H1 (cell line): ENCODE measurements at regions not wholly inside any gene's neighbourhood (a gene's known extent, or its start where the extent isn't known, plus 50 kb on each side); places are given as distances from the start of the nearest gene placed in this dataset.

Experiments
- CTCF ChIA-PET: fragments of 300-600 bp; sonication (Branson Sonifier 250); formaldehyde crosslinking; loops from one replicate; lab custom pipeline; 2021; ENCODE audit not compliant: partially characterized antibody; lab: Charles Lee
- POLR2A ChIA-PET: fragments of 300-600 bp; sonication (Branson Sonifier 250); formaldehyde crosslinking; loops from one replicate; lab custom pipeline; 2021; ENCODE audit warnings: inconsistent platforms; ENCODE audit not compliant: partially characterized antibody; lab: Charles Lee
- DNase-seq, 2 experiments: peaks; one replicate each; pipeline versions ENCODE4 v3.0.0 to v3.0.0-alpha.2; 2010 to 2022; ENCODE audit warnings: low spot score in 2 of 2, low read depth in 1 of 2, mixed read lengths in 1 of 2
- FAIRE-seq: peaks from 2 replicates; lab custom pipeline; 2011; peaks lifted over from hg19 to GRCh38; lab: Jason Lieb, UNC
- H2AFZ ChIP-seq: 2 replicates; pipeline ENCODE4 v1.8.1; 2012; ENCODE audit warnings: low read length, inconsistent platforms
- H2AK5ac ChIP-seq: 2 replicates; pipeline ENCODE4 v1.6.1; 2013; ENCODE audit warnings: low read depth, low read length
- H2BK120ac ChIP-seq: replicated peaks from 2 replicates; pipeline ENCODE3; 2013; ENCODE audit warnings: low read depth, low read length, inconsistent platforms
- H2BK12ac ChIP-seq: 2 replicates; pipeline ENCODE4 v1.6.1; 2013; ENCODE audit warnings: low read depth, low read length
- H2BK15ac ChIP-seq: 2 replicates; pipeline ENCODE4 v1.6.1; 2013; ENCODE audit warnings: low read length
- H2BK20ac ChIP-seq: 2 replicates; pipeline ENCODE4 v1.6.1; 2013; ENCODE audit warnings: low read length
- H2BK5ac ChIP-seq: 2 replicates; pipeline ENCODE4 v1.6.1; 2013; ENCODE audit warnings: low read depth, low read length
- H3K14ac ChIP-seq: 2 replicates; pipeline ENCODE4 v1.6.1; 2013; ENCODE audit warnings: inconsistent platforms; ENCODE audit not compliant: insufficient read length
- H3K18ac ChIP-seq: 2 replicates; pipeline ENCODE4 v1.6.1; 2013; ENCODE audit warnings: low read length; ENCODE audit errors: extremely low read depth
- H3K23ac ChIP-seq: 2 replicates; pipeline ENCODE4 v1.6.1; 2013; ENCODE audit warnings: inconsistent platforms; ENCODE audit not compliant: insufficient read length
- H3K23me2 ChIP-seq: 2 replicates; pipeline ENCODE4 v1.6.1; 2013; ENCODE audit warnings: low read depth, low read length
- H3K27ac ChIP-seq: 2 replicates; pipeline ENCODE4 v1.6.1; 2011; ENCODE audit warnings: low read depth, low read length, inconsistent platforms
- H3K27me3 ChIP-seq, 4 experiments: replicated peaks in 1 of 4; 1 replicate in 1 of 4; 2 replicates in 3 of 4; pipeline versions ENCODE4 v1.6.1 to v1.8.1; 2011 to 2013; ENCODE audit warnings: low read length in 3 of 4, mild to moderate bottlenecking in 3 of 4, inconsistent platforms in 2 of 4, mixed read lengths in 2 of 4, moderate library complexity in 1 of 4; ENCODE audit not compliant: control insufficient read depth in 3 of 4, insufficient read depth in 3 of 4; ENCODE audit errors: extremely low read depth in 1 of 4
- H3K36me3 ChIP-seq, 4 experiments: 2 replicates each; pipeline versions ENCODE4 v1.6.1 to v1.8.1; 2011 to 2013; ENCODE audit warnings: mild to moderate bottlenecking in 4 of 4, low read length in 3 of 4, moderate library complexity in 2 of 4, control low read depth in 1 of 4, inconsistent platforms in 1 of 4; ENCODE audit not compliant: insufficient read depth in 4 of 4, control insufficient read depth in 2 of 4
- H3K4ac ChIP-seq: replicated peaks from 2 replicates; pipeline ENCODE3; 2013; ENCODE audit warnings: low read length, low read depth, mixed read lengths, inconsistent platforms; ENCODE audit not compliant: insufficient read length
- H3K4me1 ChIP-seq, 4 experiments: replicated peaks in 1 of 4; 1 replicate in 1 of 4; 2 replicates in 3 of 4; pipeline versions ENCODE4 v1.6.1 to v1.8.1; 2011 to 2013; ENCODE audit warnings: low read length in 3 of 4, inconsistent platforms in 2 of 4, mixed read lengths in 1 of 4; ENCODE audit not compliant: insufficient read depth in 4 of 4, control insufficient read depth in 3 of 4
- H3K4me2 ChIP-seq, 2 experiments: 2 replicates each; pipeline versions ENCODE4 v1.6.1 to v1.8.1; 2011 to 2013; ENCODE audit warnings: low read depth in 2 of 2, low read length in 2 of 2, control low read depth in 1 of 2, inconsistent platforms in 1 of 2, mild to moderate bottlenecking in 1 of 2; ENCODE audit not compliant: insufficient read depth in 1 of 2
- H3K4me3 ChIP-seq, 4 experiments: fragments of 200-600, 300-600 bp in 1 of 4; sonication (generic), shearing (Covaris generic), sonication (Bioruptor Twin) in 1 of 4; 2 replicates each; pipeline versions ENCODE4 v1.5.1 to v1.8.1; 2011 to 2016; ENCODE audit warnings: low read length in 4 of 4, low read depth in 3 of 4, control low read depth in 2 of 4, inconsistent platforms in 2 of 4, mild to moderate bottlenecking in 2 of 4, mixed read lengths in 1 of 4, moderate library complexity in 1 of 4; ENCODE audit not compliant: insufficient read depth in 2 of 4; ENCODE audit errors: extremely low read depth in 1 of 4
- H3K56ac ChIP-seq: replicated peaks from 2 replicates; pipeline ENCODE3; 2013; ENCODE audit warnings: low read depth, mild to moderate bottlenecking, mixed read lengths, low read length, inconsistent platforms; ENCODE audit not compliant: insufficient read length
- H3K79me1 ChIP-seq: 2 replicates; pipeline ENCODE4 v1.6.1; 2013; ENCODE audit warnings: low read depth, low read length, control low read depth
- H3K79me2 ChIP-seq, 2 experiments: 2 replicates each; pipeline versions ENCODE4 v1.6.1 to v1.8.1; 2012 to 2013; ENCODE audit warnings: low read length in 2 of 2, mild to moderate bottlenecking in 2 of 2, inconsistent platforms in 1 of 2; ENCODE audit not compliant: insufficient read depth in 2 of 2, control insufficient read depth in 1 of 2
- H3K9ac ChIP-seq, 4 experiments: replicated peaks in 1 of 4; 1 replicate in 1 of 4; 2 replicates in 3 of 4; pipeline versions ENCODE4 v1.6.1 to v1.8.1; 2011 to 2013; ENCODE audit warnings: low read depth in 3 of 4, low read length in 3 of 4, control low read depth in 2 of 4, mild to moderate bottlenecking in 2 of 4, moderate library complexity in 2 of 4, inconsistent platforms in 1 of 4; ENCODE audit errors: extremely low read depth in 1 of 4
- H3K9me3 ChIP-seq, 2 experiments: 2 replicates each; pipeline versions ENCODE4 v1.6.1 to v1.8.1; 2012 to 2013; ENCODE audit warnings: mild to moderate bottlenecking in 2 of 2, moderate library complexity in 2 of 2, control low read depth in 1 of 2, inconsistent platforms in 1 of 2, low read depth in 1 of 2, low read length in 1 of 2, mixed read lengths in 1 of 2; ENCODE audit not compliant: insufficient read depth in 2 of 2
- H4K20me1 ChIP-seq, 2 experiments: replicated peaks in 1 of 2; 2 replicates each; pipeline versions ENCODE3 to v1.8.1; 2011 to 2013; ENCODE audit warnings: inconsistent platforms in 2 of 2, low read length in 2 of 2, mild to moderate bottlenecking in 1 of 2; ENCODE audit not compliant: insufficient read depth in 2 of 2, control insufficient read depth in 1 of 2
- H4K5ac ChIP-seq: 2 replicates; pipeline ENCODE4 v1.6.1; 2013; ENCODE audit warnings: low read length, low read depth, mixed read lengths, inconsistent platforms; ENCODE audit not compliant: insufficient read length
- H4K8ac ChIP-seq: 2 replicates; pipeline ENCODE4 v1.8.0; 2013; ENCODE audit warnings: mild to moderate bottlenecking, moderate library complexity, low read length, inconsistent platforms; ENCODE audit not compliant: insufficient read depth; ENCODE audit errors: extremely low read depth
- H4K91ac ChIP-seq: replicated peaks from 2 replicates; pipeline ENCODE3; 2013; ENCODE audit warnings: low read length, mixed read lengths, inconsistent platforms; ENCODE audit not compliant: insufficient read length
- BACH1 ChIP-seq: IDR thresholded peaks from 2 replicates; pipeline ENCODE4 v1.6.1; 2012; ENCODE audit warnings: low read length, improper control_type of control experiment
- GTF2F1 ChIP-seq: IDR thresholded peaks from 2 replicates; pipeline ENCODE4 v1.6.1; 2012; ENCODE audit warnings: low read depth, low read length, improper control_type of control experiment, borderline replicate concordance
- HDAC6 ChIP-seq: IDR thresholded peaks from one replicate; pipeline ENCODE4 v1.7.1; 2012; ENCODE audit warnings: low read depth, mild to moderate bottlenecking, inconsistent platforms, low read length, moderate library complexity
- KDM1A ChIP-seq: fragments of 200-600, 300-600 bp; sonication (generic); IDR thresholded peaks from 2 replicates; pipeline ENCODE4 v1.7.1; 2016; ENCODE audit warnings: mild to moderate bottlenecking, low read length, borderline replicate concordance
- RAD21 ChIP-seq, 2 experiments: IDR thresholded peaks in 1 of 2; conservative IDR thresholded peaks in 1 of 2; 2 replicates each; pipeline ENCODE4 v1.6.1; 2011; ENCODE audit warnings: low read depth in 2 of 2, low read length in 2 of 2, improper control_type of control experiment in 1 of 2, inconsistent platforms in 1 of 2, mild to moderate bottlenecking in 1 of 2, moderate library complexity in 1 of 2
- SIRT6 ChIP-seq: IDR thresholded peaks from one replicate; pipeline ENCODE4 v1.7.1; 2012; ENCODE audit warnings: low read length, inconsistent platforms
- TBP ChIP-seq: IDR thresholded peaks from 2 replicates; pipeline ENCODE4 v1.6.1; 2011; ENCODE audit warnings: low read depth, low read length, improper control_type of control experiment
- YY1 ChIP-seq: IDR thresholded peaks from 2 replicates; pipeline ENCODE4 v1.6.1; 2011; ENCODE audit warnings: low read depth, mild to moderate bottlenecking, low read length
- WGBS, 2 experiments: shearing (Covaris generic) in 1 of 2; methylation state at CpG; one replicate each; pipeline versions ENCODE4 v1.1.6 to v1.1.7; 2013 to 2015; ENCODE audit warnings: low lambda C conversion rate in 2 of 2, mixed read lengths in 2 of 2, inconsistent platforms in 1 of 2, low coverage in 1 of 2, missing lambda C conversion rate in 1 of 2; ENCODE audit not compliant: insufficient replicate concordance in 2 of 2, insufficient coverage in 1 of 2, insufficient read length in 1 of 2; ENCODE audit errors: extremely low coverage in 1 of 2, missing lambda C conversion rate in 1 of 2; 5-methylcytosine and 5-hydroxymethylcytosine counted together
- TF ChIP-seq, protein P1 (sequence below): IDR thresholded peaks from 2 replicates; pipeline ENCODE4 v1.6.1; 2012; ENCODE audit warnings: low read length, inconsistent platforms
- TF ChIP-seq, protein P2 (sequence below): IDR thresholded peaks from 2 replicates; pipeline ENCODE4 v1.6.1; 2011; ENCODE audit warnings: low read length, improper control_type of control experiment

DNA sequence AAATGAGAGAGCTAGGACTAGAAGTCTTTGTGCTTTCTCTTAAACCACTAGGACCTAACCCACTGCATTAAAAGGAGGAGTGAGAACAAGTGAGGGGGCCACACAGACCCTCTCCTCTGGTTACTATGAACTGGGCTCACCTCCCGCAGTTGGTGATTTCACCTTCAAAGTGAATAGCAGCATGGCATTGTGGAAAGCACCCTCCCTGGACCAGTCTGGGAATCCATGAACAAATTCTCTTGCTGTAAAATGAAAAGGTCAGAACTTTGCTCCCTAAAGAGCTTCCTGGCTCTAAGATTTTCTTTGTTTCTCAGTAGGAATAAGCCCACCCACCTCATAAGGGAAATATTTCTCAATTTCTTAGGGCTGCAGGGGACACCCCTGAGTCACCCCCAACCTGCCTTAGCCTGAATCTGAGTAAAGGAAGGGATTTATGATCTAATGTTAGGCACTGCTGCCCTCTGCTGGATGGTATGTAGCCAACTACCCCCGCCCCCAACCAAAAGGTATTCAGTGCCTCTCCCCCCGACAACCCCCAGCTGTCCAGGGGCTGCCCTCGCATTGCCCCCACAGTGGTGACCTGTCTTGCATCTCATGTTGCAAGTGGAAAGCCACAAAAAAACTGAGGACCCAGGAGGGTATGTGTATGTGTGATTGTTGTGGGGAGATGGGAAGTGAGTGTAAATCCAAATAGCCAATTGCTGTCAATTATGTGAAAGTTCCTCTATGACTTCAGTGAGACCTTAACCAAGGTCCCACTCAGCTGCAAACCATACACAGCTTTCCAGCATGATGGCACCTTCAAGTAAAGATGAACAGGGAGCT lies 230.9 kb upstream of the SLC14A2 start:
- no peak overlapping the region for H2BK12ac ChIP-seq
- H2AFZ ChIP-seq = peak overlapping the region; percentile 23
- no peak overlapping the region for H3K9ac ChIP-seq
- no peaks in the 10 kb centered on the region for H3K36me3 ChIP-seq
- H3K14ac ChIP-seq = no peak overlapping the region
- H2BK5ac ChIP-seq = no peak overlapping the region
- WGBS, 2 experiments = 35% methylated on average over 4 of the region's 4 CpGs; no CpG with 5 or more reads in 1 of the 2 experiments
- no peak overlapping the region for H3K4me3 ChIP-seq
- no peak overlapping the region for H2BK20ac ChIP-seq
- H2AK5ac ChIP-seq = no peak overlapping the region
- no peak overlapping the region for H3K56ac ChIP-seq
- no peaks in the 10 kb centered on the region for H3K23me2 ChIP-seq
- FAIRE-seq (peak; percentile 50), DNase-seq (peak; percentile 19 to 86)
- H2BK15ac ChIP-seq = no peak overlapping the region
- H4K20me1 ChIP-seq = no peaks in the 10 kb centered on the region
- no peak overlapping the region for H4K91ac ChIP-seq
- H3K9me3 ChIP-seq = no peaks in the 10 kb centered on the region
- H3K4ac ChIP-seq = no peak overlapping the region
- no peak overlapping the region for H3K27ac ChIP-seq
- no peaks in the 10 kb centered on the region for H3K79me2 ChIP-seq
- H2BK120ac ChIP-seq = no peak overlapping the region
- H3K4me1 ChIP-seq = peaks cover 0 to 4% (median 1%) of the 10 kb centered on the region in 4 experiments; a peak in 3 of 7 replicates
- no peak overlapping the region for H3K18ac ChIP-seq
- no peak overlapping the region for H3K4me2 ChIP-seq
- H4K5ac ChIP-seq = no peak overlapping the region
- H3K27me3 ChIP-seq = no peaks in the 10 kb centered on the region
- ChIA-PET POLR2A (no interaction called here), CTCF (interaction anchor here (0.6 to 11.3 kb wide), 69 partner anchors 9 to 1796 kb away, joined by 3 to 131 read pairs (median 4); no protein-coding TSS in a partner anchor)
- H3K79me1 ChIP-seq = no peaks in the 10 kb centered on the region
- H3K23ac ChIP-seq = no peak overlapping the region
- H4K8ac ChIP-seq = no peak overlapping the region
- TF ChIP-seq KDM1A = peak; percentile 57; the same call in 1 of the 2 replicates
- TF ChIP-seq, protein P1, sequence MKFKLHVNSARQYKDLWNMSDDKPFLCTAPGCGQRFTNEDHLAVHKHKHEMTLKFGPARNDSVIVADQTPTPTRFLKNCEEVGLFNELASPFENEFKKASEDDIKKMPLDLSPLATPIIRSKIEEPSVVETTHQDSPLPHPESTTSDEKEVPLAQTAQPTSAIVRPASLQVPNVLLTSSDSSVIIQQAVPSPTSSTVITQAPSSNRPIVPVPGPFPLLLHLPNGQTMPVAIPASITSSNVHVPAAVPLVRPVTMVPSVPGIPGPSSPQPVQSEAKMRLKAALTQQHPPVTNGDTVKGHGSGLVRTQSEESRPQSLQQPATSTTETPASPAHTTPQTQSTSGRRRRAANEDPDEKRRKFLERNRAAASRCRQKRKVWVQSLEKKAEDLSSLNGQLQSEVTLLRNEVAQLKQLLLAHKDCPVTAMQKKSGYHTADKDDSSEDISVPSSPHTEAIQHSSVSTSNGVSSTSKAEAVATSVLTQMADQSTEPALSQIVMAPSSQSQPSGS = no peak
- TF ChIP-seq YY1 = no peak
- TF ChIP-seq, protein P2, sequence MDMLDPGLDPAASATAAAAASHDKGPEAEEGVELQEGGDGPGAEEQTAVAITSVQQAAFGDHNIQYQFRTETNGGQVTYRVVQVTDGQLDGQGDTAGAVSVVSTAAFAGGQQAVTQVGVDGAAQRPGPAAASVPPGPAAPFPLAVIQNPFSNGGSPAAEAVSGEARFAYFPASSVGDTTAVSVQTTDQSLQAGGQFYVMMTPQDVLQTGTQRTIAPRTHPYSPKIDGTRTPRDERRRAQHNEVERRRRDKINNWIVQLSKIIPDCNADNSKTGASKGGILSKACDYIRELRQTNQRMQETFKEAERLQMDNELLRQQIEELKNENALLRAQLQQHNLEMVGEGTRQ = no peak
- TF ChIP-seq GTF2F1 = no peak
- TF ChIP-seq SIRT6 = no peak
- TF ChIP-seq RAD21 (IDR thresholded peaks at IDR 0.05 in 1 of 2, conservative IDR thresholded peaks at IDR 0.05 in 1 of 2; ENCODE audit: low read depth in 2 of 2, low read length in 2 of 2) = peak; percentile 76 to 84
- TF ChIP-seq BACH1 = no peak
- TF ChIP-seq HDAC6 = no peak
- no peak for TF ChIP-seq TBP
